PC-3 (cell line): ENCODE measurements at regions not wholly inside any gene's neighbourhood (a gene's known extent, or its start where the extent isn't known, plus 50 kb on each side); places are given as distances from the start of the nearest gene placed in this dataset.

Experiments used
- CTCF ChIP-seq: fragments of 300-600 bp; sonication (generic); conservative IDR thresholded peaks from 2 replicates; pipeline ENCODE4 v1.5.1; 2017; ENCODE audit warnings: antibody characterized with exemption, low read depth, mild to moderate bottlenecking, low read length
- EZH2 ChIP-seq: fragments of 300-600 bp; sonication (generic); IDR thresholded peaks from one replicate; pipeline ENCODE4 v1.6.1; 2017; ENCODE audit warnings: antibody characterized with exemption, mild to moderate bottlenecking, low read length; ENCODE audit not compliant: unreplicated experiment

DNA sequence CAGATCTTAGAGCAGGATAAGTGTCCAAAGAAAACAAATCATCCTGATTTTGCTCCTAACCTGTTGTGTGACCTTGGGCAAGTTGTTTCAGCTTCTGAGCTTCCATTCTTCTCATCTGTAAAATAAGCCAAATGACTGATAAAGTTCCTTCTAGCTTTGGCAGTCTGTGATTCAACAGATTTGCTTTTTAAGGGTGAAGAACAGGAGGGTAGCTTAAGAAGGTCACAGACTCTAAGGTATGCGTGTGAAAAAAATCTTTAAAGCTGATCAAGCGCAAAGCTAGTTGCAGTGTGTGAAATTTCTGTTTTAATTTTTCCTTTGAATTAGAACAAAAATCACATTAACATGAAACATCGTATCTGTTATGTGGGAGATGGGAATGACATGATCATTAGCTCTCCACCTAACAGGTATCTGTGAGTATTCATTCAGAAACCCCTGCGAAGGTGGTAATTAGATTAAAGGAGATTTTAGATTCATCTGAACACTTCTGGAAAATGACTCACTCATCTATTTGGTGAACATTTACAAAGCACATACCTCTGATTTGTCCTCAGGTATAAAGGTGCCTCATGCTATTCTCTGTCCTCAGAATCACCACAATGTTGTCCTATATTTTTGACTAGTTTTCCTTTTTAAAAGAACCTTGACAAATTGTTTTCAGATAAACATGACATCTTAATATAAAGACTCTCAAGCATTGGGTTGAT is 131.9 kb upstream of the CPM start:
- no peak for TF ChIP-seq EZH2
- no peak for TF ChIP-seq CTCF
